Tibial nerve (tissue), 4 donors: ENCODE measurements at regions not wholly inside any gene's neighbourhood (a gene's known extent, or its start where the extent isn't known, plus 50 kb on each side); places are given as distances from the start of the nearest gene placed in this dataset.

Source experiments
- DNase-seq, 2 donors: peaks; one replicate each; pipeline ENCODE4 v3.0.0-alpha.2; 2019; ENCODE audit warnings: low spot score in 2 of 2
- H3K27ac ChIP-seq, 4 donors: fragments of 200-600 bp; sonication (generic) in 3 of 4; one replicate each; pipeline ENCODE4 v1.5.1; 2017 to 2019; ENCODE audit warnings: mild to moderate bottlenecking in 1 of 4
- H3K27me3 ChIP-seq, 2 donors: fragments of 200-600 bp; sonication (generic) in 1 of 2; one replicate each; pipeline versions ENCODE4 v1.5.1 to v1.6.0; 2017 to 2019
- H3K36me3 ChIP-seq, 3 donors: fragments of 200-600 bp; sonication (generic); one replicate each; pipeline ENCODE4 v1.5.1; 2018 to 2019
- H3K4me1 ChIP-seq, 4 donors: fragments of 200-600 bp; sonication (generic) in 3 of 4; one replicate each; pipeline ENCODE4 v1.5.1; 2017 to 2019
- H3K4me3 ChIP-seq, 4 donors: fragments of 200-600 bp; sonication (generic) in 3 of 4; one replicate each; pipeline ENCODE4 v1.5.1; 2017 to 2019; ENCODE audit warnings: mild to moderate bottlenecking in 1 of 4, moderate library complexity in 1 of 4
- H3K9me3 ChIP-seq, 4 donors: fragments of 200-600 bp; sonication (generic) in 3 of 4; one replicate each; pipeline ENCODE4 v1.5.1; 2017 to 2019
- EP300 ChIP-seq, 2 donors: sonication (generic); formaldehyde crosslinking; IDR thresholded peaks; one replicate each; pipeline ENCODE4 v1.6.1; 2017; ENCODE audit warnings: antibody characterized with exemption in 2 of 2, mild to moderate bottlenecking in 1 of 2
- POLR2A ChIP-seq, 2 donors: fragments of 450-650 bp; IDR thresholded peaks; one replicate each; pipeline ENCODE4 v1.6.1; 2017; ENCODE audit warnings: antibody characterized with exemption in 2 of 2, mild to moderate bottlenecking in 2 of 2, moderate library complexity in 2 of 2
- WGBS, 2 donors: methylation state at CpG; one replicate each; pipeline ENCODE4 v1.1.5; 2018; 5-methylcytosine and 5-hydroxymethylcytosine counted together
- TF ChIP-seq, protein P1 (sequence below), 5 experiments: fragments of 200-600 bp in 3 of 5; fragments of 450-650 bp in 2 of 5; sonication (generic) in 3 of 5; IDR thresholded peaks; one replicate each; pipeline ENCODE4 v1.5.1; 2016 to 2019; ENCODE audit warnings: antibody characterized with exemption in 5 of 5, mild to moderate bottlenecking in 3 of 5, moderate library complexity in 2 of 5

DNA sequence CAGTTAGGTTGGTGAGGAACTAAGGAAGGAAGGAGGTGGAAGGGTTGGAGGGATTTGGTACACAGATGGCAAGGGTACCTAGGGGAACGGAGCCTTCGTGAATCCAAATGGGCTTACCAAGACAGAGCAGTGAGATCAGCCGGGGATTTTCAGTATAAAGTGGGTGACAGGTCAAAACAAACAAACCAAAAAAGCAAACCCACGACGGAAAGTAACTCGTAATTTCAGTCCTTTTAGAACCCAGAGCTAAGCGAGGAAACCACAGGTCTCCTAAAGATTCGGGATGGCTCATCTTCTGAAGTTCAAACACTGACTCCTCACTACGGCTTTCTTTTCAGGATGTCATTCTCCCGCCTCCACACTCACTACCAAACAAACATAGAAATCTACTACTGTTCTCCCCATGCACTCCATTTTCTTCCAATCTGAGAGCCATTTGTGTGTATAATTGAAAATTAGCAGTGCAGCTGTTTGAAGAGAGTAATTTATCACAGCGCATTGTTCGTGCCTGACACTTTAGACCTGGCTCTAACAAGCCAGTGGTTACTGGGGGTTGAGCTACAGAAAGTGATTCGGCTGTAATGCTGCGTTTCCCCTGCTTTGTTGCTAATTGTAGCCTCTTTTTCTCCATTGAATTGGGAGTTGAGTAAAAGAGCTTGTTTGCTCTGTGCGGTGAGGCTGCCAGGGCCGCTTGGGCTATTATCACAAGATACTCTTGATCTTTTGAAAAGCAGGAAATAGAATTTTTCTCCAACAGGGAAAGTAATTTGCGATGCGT, 64.7 kb upstream of the CCDC39 start:
- Histone ChIP-seq H3K27ac (no peak overlapping the region), H3K4me3 (no peak overlapping the region), H3K36me3 (no peaks in the 10 kb centered on the region), H3K4me1 (no peaks in the 10 kb centered on the region), H3K27me3 (no peaks in the 10 kb centered on the region), H3K9me3 (no peaks in the 10 kb centered on the region)
- TF ChIP-seq EP300 (IDR thresholded peaks at IDR 0.05) (no peak), POLR2A (IDR thresholded peaks at IDR 0.05) (no peak)
- TF ChIP-seq, protein P1, sequence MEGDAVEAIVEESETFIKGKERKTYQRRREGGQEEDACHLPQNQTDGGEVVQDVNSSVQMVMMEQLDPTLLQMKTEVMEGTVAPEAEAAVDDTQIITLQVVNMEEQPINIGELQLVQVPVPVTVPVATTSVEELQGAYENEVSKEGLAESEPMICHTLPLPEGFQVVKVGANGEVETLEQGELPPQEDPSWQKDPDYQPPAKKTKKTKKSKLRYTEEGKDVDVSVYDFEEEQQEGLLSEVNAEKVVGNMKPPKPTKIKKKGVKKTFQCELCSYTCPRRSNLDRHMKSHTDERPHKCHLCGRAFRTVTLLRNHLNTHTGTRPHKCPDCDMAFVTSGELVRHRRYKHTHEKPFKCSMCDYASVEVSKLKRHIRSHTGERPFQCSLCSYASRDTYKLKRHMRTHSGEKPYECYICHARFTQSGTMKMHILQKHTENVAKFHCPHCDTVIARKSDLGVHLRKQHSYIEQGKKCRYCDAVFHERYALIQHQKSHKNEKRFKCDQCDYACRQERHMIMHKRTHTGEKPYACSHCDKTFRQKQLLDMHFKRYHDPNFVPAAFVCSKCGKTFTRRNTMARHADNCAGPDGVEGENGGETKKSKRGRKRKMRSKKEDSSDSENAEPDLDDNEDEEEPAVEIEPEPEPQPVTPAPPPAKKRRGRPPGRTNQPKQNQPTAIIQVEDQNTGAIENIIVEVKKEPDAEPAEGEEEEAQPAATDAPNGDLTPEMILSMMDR (IDR thresholded peaks at IDR 0.05), result no peak
- WGBS, 2 donors, result 39 to 43% methylated on average over 18 of the region's 18 CpGs
- DNase-seq, result no peak

DNA sequence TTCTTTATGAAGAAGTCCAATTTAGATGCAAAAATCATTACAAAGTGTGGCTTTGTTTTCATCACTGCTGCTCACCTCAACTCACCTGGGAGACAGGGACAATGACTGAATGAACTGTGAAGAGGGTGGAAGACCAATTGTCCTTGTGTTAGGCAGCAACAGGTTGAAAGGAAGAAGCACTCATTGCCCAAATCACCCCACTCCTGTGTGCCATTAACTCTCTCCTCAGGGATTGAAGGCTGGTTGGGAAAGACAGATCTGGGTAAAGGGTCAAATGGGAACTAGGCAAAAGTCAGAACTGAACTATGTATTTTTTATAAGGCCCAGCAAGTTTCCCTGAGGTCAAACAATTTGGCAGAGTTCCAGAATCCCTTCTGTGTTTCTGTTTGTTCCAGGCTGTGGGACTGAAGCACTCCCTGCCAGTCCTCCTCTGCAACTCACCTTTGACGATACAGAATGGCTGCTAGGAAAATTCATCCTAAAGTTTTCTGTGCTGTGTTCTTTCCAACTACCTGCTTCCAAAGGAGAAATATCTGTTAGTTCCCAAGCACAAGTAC, 68.6 kb upstream of the CCDC39 start:
- H3K27ac ChIP-seq, result no peak overlapping the region
- TF ChIP-seq POLR2A (IDR thresholded peaks at IDR 0.05) (no peak), EP300 (IDR thresholded peaks at IDR 0.05) (no peak)
- TF ChIP-seq, protein P1 (IDR thresholded peaks at IDR 0.05), result no peak
- no peaks in the 10 kb centered on the region for H3K27me3 ChIP-seq
- H3K4me3 ChIP-seq, result no peak overlapping the region
- no peaks in the 10 kb centered on the region for H3K4me1 ChIP-seq
- no peaks in the 10 kb centered on the region for H3K36me3 ChIP-seq
- no peaks in the 10 kb centered on the region for H3K9me3 ChIP-seq
- 42 to 44% methylated on average over 1 of the region's 1 CpG for WGBS, 2 donors
- no peak for DNase-seq

DNA sequence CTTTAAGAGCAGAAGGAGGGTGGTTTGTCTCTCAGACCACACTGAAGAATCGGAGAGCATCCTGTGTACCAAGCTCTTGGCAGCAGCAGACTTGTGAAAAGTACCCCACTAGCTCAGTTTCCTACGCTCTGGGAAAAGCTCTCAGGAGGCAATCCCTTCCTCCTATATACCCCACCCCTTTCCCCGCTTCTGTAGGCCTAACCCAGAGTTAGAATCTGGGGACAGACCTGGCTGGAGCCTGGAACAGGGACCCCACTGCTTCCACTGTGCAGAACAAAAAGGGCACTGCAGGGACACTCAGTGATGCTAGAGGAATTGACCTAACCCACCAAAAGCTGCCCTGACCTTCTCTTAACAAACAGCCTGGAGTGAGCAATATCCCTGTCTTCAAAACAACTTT, 70.0 kb upstream of the CCDC39 start:
- Histone ChIP-seq H3K27ac (no peak overlapping the region), H3K4me1 (no peaks in the 10 kb centered on the region), H3K27me3 (no peaks in the 10 kb centered on the region), H3K4me3 (no peak overlapping the region), H3K9me3 (no peaks in the 10 kb centered on the region), H3K36me3 (no peaks in the 10 kb centered on the region)
- TF ChIP-seq, protein P1 (IDR thresholded peaks at IDR 0.05), result no peak
- TF ChIP-seq EP300 (IDR thresholded peaks at IDR 0.05), result no peak
- no peak for TF ChIP-seq POLR2A (IDR thresholded peaks at IDR 0.05)
- 55 to 72% methylated on average over 3 of the region's 3 CpGs for WGBS, 2 donors
- DNase-seq, result no peak

DNA sequence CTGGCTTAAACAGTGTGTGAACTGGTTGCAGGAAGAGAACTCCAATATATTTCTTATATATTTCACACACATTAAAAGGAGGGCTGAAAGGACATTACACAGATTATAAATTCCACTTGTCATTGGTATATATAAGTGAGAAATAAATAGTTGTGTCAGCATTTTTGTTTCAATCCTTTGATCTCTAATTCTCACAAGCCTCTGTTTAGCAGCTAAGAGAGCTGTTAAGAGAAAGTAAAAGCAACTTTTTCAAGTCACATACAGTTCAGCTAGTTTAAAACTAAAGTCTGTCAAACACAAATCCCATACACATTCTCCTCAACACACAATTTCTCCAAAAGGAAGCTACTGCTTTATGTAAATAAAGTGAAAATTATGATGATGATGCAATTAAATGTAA, 70.5 kb upstream of the CCDC39 start:
- Histone ChIP-seq H3K36me3 (no peaks in the 10 kb centered on the region), H3K4me3 (no peak overlapping the region), H3K4me1 (no peaks in the 10 kb centered on the region), H3K27ac (no peak overlapping the region), H3K9me3 (no peaks in the 10 kb centered on the region), H3K27me3 (no peaks in the 10 kb centered on the region)
- DNase-seq, result no peak
- TF ChIP-seq POLR2A (IDR thresholded peaks at IDR 0.05), result no peak
- TF ChIP-seq EP300 (IDR thresholded peaks at IDR 0.05), result no peak
- TF ChIP-seq, protein P1 (IDR thresholded peaks at IDR 0.05), result no peak

DNA sequence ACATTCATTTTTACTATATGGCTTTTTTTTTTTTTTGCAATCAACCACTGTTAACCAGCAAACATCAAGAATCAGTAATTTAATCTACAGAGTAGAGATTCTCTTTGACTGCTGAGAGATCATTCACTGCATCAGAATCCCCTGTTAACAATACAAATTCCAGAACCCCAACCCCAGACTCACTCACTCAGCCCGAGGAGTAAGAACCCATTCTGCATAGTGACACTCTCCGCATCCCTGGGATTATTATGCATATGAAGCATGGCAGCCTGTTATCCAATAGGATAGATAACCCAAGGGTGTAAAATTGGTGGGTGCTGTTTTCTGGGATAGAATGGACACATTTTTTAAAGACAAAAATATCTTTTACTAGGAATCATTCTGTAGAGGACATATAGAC, 76.3 kb upstream of the CCDC39 start:
- no peak for TF ChIP-seq POLR2A (IDR thresholded peaks at IDR 0.05)
- TF ChIP-seq, protein P1 (IDR thresholded peaks at IDR 0.05), result no peak
- TF ChIP-seq EP300 (IDR thresholded peaks at IDR 0.05), result no peak
- 57 to 69% methylated on average over 2 of the region's 2 CpGs for WGBS, 2 donors
- H3K4me3 ChIP-seq, result no peak overlapping the region
- H3K27me3 ChIP-seq, result no peaks in the 10 kb centered on the region
- no peaks in the 10 kb centered on the region for H3K4me1 ChIP-seq
- H3K27ac ChIP-seq, result no peak overlapping the region
- DNase-seq, result no peak
- peaks cover 0 to 11% (median 0%) of the 10 kb centered on the region in 4 donors for H3K9me3 ChIP-seq
- no peaks in the 10 kb centered on the region for H3K36me3 ChIP-seq
